HFFc6 (cell line): ENCODE measurements at regions not wholly inside any gene's neighbourhood (a gene's known extent, or its start where the extent isn't known, plus 50 kb on each side); places are given as distances from the start of the nearest gene placed in this dataset.

ENCODE experiments used
- DNase-seq: peaks from one replicate; pipeline ENCODE4 v3.0.0-alpha.2; 2018
- H3K27ac Mint-ChIP-seq: 2 replicates; pipeline ENCODE4 v1.8.0; 2020; ENCODE audit warnings: mild to moderate bottlenecking, mixed read lengths
- H3K27me3 Mint-ChIP-seq: 2 replicates; pipeline ENCODE4 v1.8.0; 2021; ENCODE audit warnings: mild to moderate bottlenecking, moderate library complexity, mixed read lengths; ENCODE audit not compliant: insufficient read depth
- H3K36me3 Mint-ChIP-seq: 2 replicates; pipeline ENCODE4 v1.8.0; 2021; ENCODE audit warnings: low read depth, mixed read lengths
- H3K4me1 Mint-ChIP-seq: 2 replicates; pipeline ENCODE4 v1.8.0; 2020; ENCODE audit warnings: low read depth, mixed read lengths
- H3K4me3 Mint-ChIP-seq: 2 replicates; pipeline ENCODE4 v1.8.0; 2020; ENCODE audit warnings: mild to moderate bottlenecking, moderate library complexity, mixed read lengths
- H3K9me3 Mint-ChIP-seq: 2 replicates; pipeline ENCODE4 v1.8.0; 2020; ENCODE audit warnings: mild to moderate bottlenecking, mixed read lengths
- CTCF ChIP-seq: fragments of 200-600 bp; sonication (generic); IDR thresholded peaks from 2 replicates; pipeline ENCODE4 v1.5.0; 2021; ENCODE audit warnings: antibody characterized with exemption, mild to moderate bottlenecking

GRCh38 chr6:103893141-103893581 lies 966.6 kb downstream of the HACE1 start:
- DNase-seq, result no peak
- no peaks in the 10 kb centered on the region; the same call in 1 of the 2 replicates for H3K27me3 Mint-ChIP-seq
- H3K4me3 Mint-ChIP-seq, result no peak overlapping the region
- no peak for TF ChIP-seq CTCF
- H3K36me3 Mint-ChIP-seq, result no peaks in the 10 kb centered on the region
- H3K4me1 Mint-ChIP-seq, result no peaks in the 10 kb centered on the region
- H3K9me3 Mint-ChIP-seq, result peaks cover 40% of the 10 kb centered on the region
- no peak overlapping the region for H3K27ac Mint-ChIP-seq

GRCh38 chr6:103886951-103887350 lies 972.8 kb downstream of the HACE1 start:
- H3K27ac Mint-ChIP-seq, result no peak overlapping the region
- no peaks in the 10 kb centered on the region for H3K4me1 Mint-ChIP-seq
- no peak for TF ChIP-seq CTCF
- no peaks in the 10 kb centered on the region; the same call in 1 of the 2 replicates for H3K27me3 Mint-ChIP-seq
- no peak overlapping the region for H3K4me3 Mint-ChIP-seq
- H3K36me3 Mint-ChIP-seq, result no peaks in the 10 kb centered on the region; the same call in none of the 2 replicates
- peaks cover 48% of the 10 kb centered on the region for H3K9me3 Mint-ChIP-seq
- DNase-seq, result no peak

GRCh38 chr6:103885446-103885845 lies 974.3 kb downstream of the HACE1 start:
- Mint-ChIP-seq H3K36me3 (no peaks in the 10 kb centered on the region; the same call in none of the 2 replicates), H3K9me3 (peaks cover 49% of the 10 kb centered on the region), H3K4me3 (no peak overlapping the region), H3K27ac (no peak overlapping the region), H3K27me3 (no peaks in the 10 kb centered on the region), H3K4me1 (no peaks in the 10 kb centered on the region)
- DNase-seq, result no peak
- no peak for TF ChIP-seq CTCF

- peaks cover 64% of the 10 kb centered on the region for H3K9me3 Mint-ChIP-seq
- H3K36me3 Mint-ChIP-seq, result no peaks in the 10 kb centered on the region
- no peak for TF ChIP-seq CTCF
- H3K4me3 Mint-ChIP-seq, result no peak overlapping the region
- H3K27ac Mint-ChIP-seq, result no peak overlapping the region
- H3K4me1 Mint-ChIP-seq, result no peaks in the 10 kb centered on the region
- no peaks in the 10 kb centered on the region for H3K27me3 Mint-ChIP-seq
- no peak for DNase-seq
Observed at GRCh38 chr6:103879800-103880199, 979.9 kb downstream of the HACE1 start.

- DNase-seq, result no peak
- no peaks in the 10 kb centered on the region for H3K36me3 Mint-ChIP-seq
- H3K27ac Mint-ChIP-seq, result no peak overlapping the region
- H3K4me1 Mint-ChIP-seq, result no peaks in the 10 kb centered on the region
- H3K9me3 Mint-ChIP-seq, result peaks cover 52% of the 10 kb centered on the region
- TF ChIP-seq CTCF, result no peak
- no peak overlapping the region for H3K4me3 Mint-ChIP-seq
- no peaks in the 10 kb centered on the region for H3K27me3 Mint-ChIP-seq
Observed at GRCh38 chr6:103875221-103875620, 984.5 kb downstream of the HACE1 start.

GRCh38 chr6:103874575-103874974 lies 985.1 kb downstream of the HACE1 start:
- TF ChIP-seq CTCF, result no peak
- Mint-ChIP-seq H3K27me3 (no peaks in the 10 kb centered on the region), H3K36me3 (no peaks in the 10 kb centered on the region; the same call in 1 of the 2 replicates), H3K4me3 (no peak overlapping the region), H3K4me1 (no peaks in the 10 kb centered on the region), H3K9me3 (peaks cover 52% of the 10 kb centered on the region), H3K27ac (no peak overlapping the region)
- no peak for DNase-seq
